Omental fat pad (tissue), 3 donors: ENCODE measurements at regions not wholly inside any gene's neighbourhood (a gene's known extent, or its start where the extent isn't known, plus 50 kb on each side); places are given as distances from the start of the nearest gene placed in this dataset.

ENCODE experiments used
- ATAC-seq: fragments of 150-250 bp; one replicate; pipeline ENCODE4 v1.9.1; 2016; ENCODE audit warnings: mild to moderate bottlenecking, moderate library complexity; ENCODE audit not compliant: low FRiP score
- DNase-seq: peaks from one replicate; pipeline ENCODE4 v3.0.0-alpha.2; 2019; ENCODE audit warnings: low spot score
- TF ChIP-seq, protein P1 (sequence below), 3 donors: fragments of 450-650 bp; IDR thresholded peaks; one replicate each; pipeline ENCODE4 v1.5.1; 2016 to 2017; ENCODE audit warnings: antibody characterized with exemption in 3 of 3, mild to moderate bottlenecking in 3 of 3, moderate library complexity in 2 of 3

- ATAC-seq (no peak), DNase-seq (no peak)
- TF ChIP-seq, protein P1, sequence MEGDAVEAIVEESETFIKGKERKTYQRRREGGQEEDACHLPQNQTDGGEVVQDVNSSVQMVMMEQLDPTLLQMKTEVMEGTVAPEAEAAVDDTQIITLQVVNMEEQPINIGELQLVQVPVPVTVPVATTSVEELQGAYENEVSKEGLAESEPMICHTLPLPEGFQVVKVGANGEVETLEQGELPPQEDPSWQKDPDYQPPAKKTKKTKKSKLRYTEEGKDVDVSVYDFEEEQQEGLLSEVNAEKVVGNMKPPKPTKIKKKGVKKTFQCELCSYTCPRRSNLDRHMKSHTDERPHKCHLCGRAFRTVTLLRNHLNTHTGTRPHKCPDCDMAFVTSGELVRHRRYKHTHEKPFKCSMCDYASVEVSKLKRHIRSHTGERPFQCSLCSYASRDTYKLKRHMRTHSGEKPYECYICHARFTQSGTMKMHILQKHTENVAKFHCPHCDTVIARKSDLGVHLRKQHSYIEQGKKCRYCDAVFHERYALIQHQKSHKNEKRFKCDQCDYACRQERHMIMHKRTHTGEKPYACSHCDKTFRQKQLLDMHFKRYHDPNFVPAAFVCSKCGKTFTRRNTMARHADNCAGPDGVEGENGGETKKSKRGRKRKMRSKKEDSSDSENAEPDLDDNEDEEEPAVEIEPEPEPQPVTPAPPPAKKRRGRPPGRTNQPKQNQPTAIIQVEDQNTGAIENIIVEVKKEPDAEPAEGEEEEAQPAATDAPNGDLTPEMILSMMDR (IDR thresholded peaks at IDR 0.05), result no peak
These were observed 526.8 kb downstream of the XIRP2 start for GRCh38 chr2:167415068-167415467.

DNA sequence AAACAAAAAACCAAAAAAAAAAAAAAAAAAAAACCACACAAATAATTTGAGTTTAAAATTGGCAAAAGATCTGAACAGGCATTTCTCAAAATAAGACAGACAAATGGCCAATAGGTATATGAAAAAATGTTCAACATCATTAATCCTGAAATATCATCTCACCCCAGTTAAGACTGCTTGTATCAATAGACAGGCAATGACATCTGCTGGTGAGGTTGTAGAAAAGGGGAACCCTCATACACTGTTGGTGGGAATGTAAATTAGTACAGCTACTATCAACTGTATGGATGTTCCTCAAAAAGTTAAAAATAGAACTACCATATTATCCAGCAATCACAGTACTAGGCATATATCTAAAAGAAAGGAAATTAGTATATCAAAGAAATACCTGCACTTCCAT, 523.1 kb downstream of the XIRP2 start:
- TF ChIP-seq, protein P1 (IDR thresholded peaks at IDR 0.05), result no peak
- DNase-seq (no peak), ATAC-seq (no peak)

GRCh38 chr2:167406558-167406957, 518.3 kb downstream of the XIRP2 start:
- ATAC-seq, result no peak
- DNase-seq, result no peak
- TF ChIP-seq, protein P1 (IDR thresholded peaks at IDR 0.05), result no peak

GRCh38 chr2:167404627-167405284, 516.5 kb downstream of the XIRP2 start:
- ATAC-seq (no peak), DNase-seq (no peak)
- TF ChIP-seq, protein P1 (IDR thresholded peaks at IDR 0.05), result no peak

- TF ChIP-seq, protein P1 (IDR thresholded peaks at IDR 0.05), result no peak
- DNase-seq (no peak), ATAC-seq (no peak)
These were observed 513.0 kb downstream of the XIRP2 start for GRCh38 chr2:167401309-167401708.

DNA sequence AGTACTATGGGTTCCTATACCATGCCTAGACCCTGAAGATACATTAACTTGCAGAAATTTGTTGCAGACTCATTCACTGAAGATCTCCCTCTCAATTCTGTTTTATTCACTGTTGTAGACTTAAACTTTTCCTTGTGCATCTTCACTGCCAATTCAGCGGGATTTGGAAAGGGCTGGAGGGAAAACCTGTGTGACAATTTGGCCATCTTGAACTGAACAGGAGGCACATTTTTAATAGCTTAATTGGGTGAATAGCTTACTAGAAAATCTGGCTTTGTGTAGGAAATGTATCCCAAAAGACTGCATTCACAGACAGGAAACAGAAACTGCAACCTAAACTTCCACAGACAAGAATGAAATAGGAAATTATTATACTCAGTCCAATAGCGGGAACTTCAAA, 512.3 kb downstream of the XIRP2 start:
- no peak for DNase-seq
- TF ChIP-seq, protein P1 (IDR thresholded peaks at IDR 0.05), result no peak

GRCh38 chr2:167398873-167399272, 510.6 kb downstream of the XIRP2 start:
- no peak for DNase-seq
- ATAC-seq, result no peak
- TF ChIP-seq, protein P1 (IDR thresholded peaks at IDR 0.05), result no peak

More for the DNA sequence above, 512.3 kb downstream of the XIRP2 start:
- ATAC-seq, result no peak
